ACHN (cell line): ENCODE measurements at regions not wholly inside any gene's neighbourhood (a gene's known extent, or its start where the extent isn't known, plus 50 kb on each side); places are given as distances from the start of the nearest gene placed in this dataset.
A peak's percentile ranks its signal among the peaks of the same experiment; 100 is the strongest.
"Not testable (repeated sequence)": the region's sequence is repeated elsewhere in the genome, so short reads cannot be mapped to it uniquely, and the experiment has no call there.

Source experiments
- DNase-seq: peaks from one replicate; pipeline ENCODE4 v3.0.0-alpha.2; 2015
- in situ Hi-C: cut with HindIII; loops from 2 replicates; pipeline ENCODE4 v1.10.0; 2017; ENCODE audit warnings: low sequenced_read_pairs, low pct_ligation_motif_present, low pct_unique_long_range_greater_than_20kb

- no peak for DNase-seq
- in situ Hi-C loops, result no loop called here
Observed at GRCh38 chrX:140447150-140447549, 57.7 kb downstream of the SOX3 start.

- no peak for DNase-seq
- in situ Hi-C loops, result no loop called here
Observed at GRCh38 chrX:140440876-140441275, 64.0 kb downstream of the SOX3 start.

- in situ Hi-C loops, result no loop called here
- no peak for DNase-seq
Observed at GRCh38 chrX:140439476-140439875, 65.4 kb downstream of the SOX3 start.

- in situ Hi-C loops, result no loop called here
- no peak for DNase-seq
Observed at GRCh38 chrX:140434347-140434746, 70.5 kb downstream of the SOX3 start.

- DNase-seq, result no peak
- in situ Hi-C loops, result no loop called here
Observed at GRCh38 chrX:140433582-140433981, 71.3 kb downstream of the SOX3 start.

- no peak for DNase-seq
- in situ Hi-C loops, result no loop called here
Observed at GRCh38 chrX:140432346-140433175, 72.3 kb downstream of the SOX3 start.

- no peak for DNase-seq
- in situ Hi-C loops, result no loop called here
Observed at GRCh38 chrX:140431521-140431920, 73.3 kb downstream of the SOX3 start.

GRCh38 chrX:140425712-140426395 lies 79.0 kb downstream of the SOX3 start:
- in situ Hi-C loops, result no loop called here
- no peak for DNase-seq

- no peak for DNase-seq
- in situ Hi-C loops, result no loop called here
Observed at GRCh38 chrX:140422501-140422900, 82.4 kb downstream of the SOX3 start.

GRCh38 chrX:140402131-140402530 lies 102.7 kb downstream of the SOX3 start:
- DNase-seq, in situ Hi-C loops: not testable (repeated sequence)

GRCh38 chrX:140396326-140396725 lies 108.5 kb downstream of the SOX3 start:
- DNase-seq, in situ Hi-C loops: not testable (repeated sequence)

- DNase-seq, result no peak
- in situ Hi-C loops, result no loop called here
Observed at GRCh38 chrX:140393507-140393906, 111.4 kb downstream of the SOX3 start.

GRCh38 chrX:140391313-140391712 lies 113.6 kb downstream of the SOX3 start:
- in situ Hi-C loops, result no loop called here
- DNase-seq, result no peak

GRCh38 chrX:140389331-140389730 lies 115.5 kb downstream of the SOX3 start:
- in situ Hi-C loops, result no loop called here
- peak; percentile 15 for DNase-seq

- in situ Hi-C loops, result no loop called here
- DNase-seq, result no peak
Observed at GRCh38 chrX:140362861-140363260, 142.0 kb downstream of the SOX3 start.

GRCh38 chrX:140360924-140361323 lies 143.9 kb downstream of the SOX3 start:
- in situ Hi-C loops, result no loop called here
- DNase-seq, result no peak

- no peak for DNase-seq
- in situ Hi-C loops, result no loop called here
Observed at GRCh38 chrX:140360284-140360683, 144.6 kb downstream of the SOX3 start.

- in situ Hi-C loops, result no loop called here
- no peak for DNase-seq
Observed at GRCh38 chrX:140355922-140356321, 148.9 kb downstream of the SOX3 start.

- DNase-seq, result no peak
- in situ Hi-C loops, result no loop called here
Observed at GRCh38 chrX:140355429-140355828, 149.4 kb downstream of the SOX3 start.
